HepG2 (cell line): ENCODE measurements at regions not wholly inside any gene's neighbourhood (a gene's known extent, or its start where the extent isn't known, plus 50 kb on each side); places are given as distances from the start of the nearest gene placed in this dataset.

Source experiments
- BCL6 ChIP-seq: IDR thresholded peaks from 2 replicates; pipeline ENCODE4 v1.6.1; 2016; ENCODE audit warnings: missing genetic modification reagents, missing compliant biosample characterization
- ESRRA ChIP-seq: sonication (generic); formaldehyde crosslinking; IDR thresholded peaks from 2 replicates; pipeline ENCODE4 v1.5.1; 2020; ENCODE audit warnings: mild to moderate bottlenecking, low read depth, missing genetic modification reagents
- GZF1 ChIP-seq: sonication (generic); formaldehyde crosslinking; IDR thresholded peaks from 2 replicates; pipeline ENCODE4 v1.5.1; 2020; ENCODE audit warnings: mild to moderate bottlenecking, missing genetic modification reagents
- LCORL ChIP-seq, 2 experiments: fragments of 450-650 bp in 1 of 2; sonication (generic) in 1 of 2; formaldehyde crosslinking in 1 of 2; IDR thresholded peaks; 2 replicates each; pipeline versions ENCODE4 v1.5.0 to v1.6.1; 2017 to 2020; ENCODE audit warnings: antibody characterized with exemption in 1 of 2, missing genetic modification reagents in 1 of 2
- NR2F1 ChIP-seq, 2 experiments: fragments of 450-650 bp in 1 of 2; formaldehyde crosslinking in 1 of 2; IDR thresholded peaks; 2 replicates each; pipeline versions ENCODE4 v1.5.0 to v1.6.1; 2016 to 2020; ENCODE audit warnings: mild to moderate bottlenecking in 1 of 2, missing compliant biosample characterization in 1 of 2, missing genetic modification reagents in 1 of 2, moderate library complexity in 1 of 2
- SOX13 ChIP-seq, 3 experiments: fragments of 450-650 bp in 1 of 3; sonication (generic) in 1 of 3; formaldehyde crosslinking in 1 of 3; IDR thresholded peaks in 2 of 3; conservative IDR thresholded peaks in 1 of 3; 2 replicates each; pipeline versions ENCODE4 v1.5.0 to v1.6.1; 2016 to 2020; ENCODE audit warnings: antibody characterized with exemption in 1 of 3, mild to moderate bottlenecking in 1 of 3, missing compliant biosample characterization in 1 of 3, missing genetic modification reagents in 1 of 3, moderate library complexity in 1 of 3
- SP2 ChIP-seq: sonication (generic); formaldehyde crosslinking; IDR thresholded peaks from 2 replicates; pipeline ENCODE4 v1.5.1; 2020; ENCODE audit warnings: mild to moderate bottlenecking, missing genetic modification reagents
- TCF12 ChIP-seq, 2 experiments: fragments of 450-650 bp in 1 of 2; sonication (generic) in 1 of 2; formaldehyde crosslinking in 1 of 2; IDR thresholded peaks; 2 replicates each; pipeline versions ENCODE4 v1.6.1 to v1.8.0; 2017 to 2022; ENCODE audit warnings: antibody characterized with exemption in 1 of 2, mild to moderate bottlenecking in 1 of 2, missing genetic modification reagents in 1 of 2, moderate library complexity in 1 of 2
- THYN1 ChIP-seq: sonication (generic); formaldehyde crosslinking; IDR thresholded peaks from 2 replicates; pipeline ENCODE4 v1.8.1; 2023; ENCODE audit warnings: low read depth, mild to moderate bottlenecking, moderate library complexity, missing genetic modification reagents, borderline replicate concordance
- ZNF124 ChIP-seq: sonication (generic); formaldehyde crosslinking; IDR thresholded peaks from 2 replicates; pipeline ENCODE4 v1.4.0; 2020; ENCODE audit warnings: missing genetic modification reagents
- ZNF230 ChIP-seq: sonication (generic); formaldehyde crosslinking; IDR thresholded peaks from 2 replicates; pipeline ENCODE4 v1.4.0; 2020; ENCODE audit warnings: mild to moderate bottlenecking, missing genetic modification reagents
- ZNF773 ChIP-seq: sonication (generic); formaldehyde crosslinking; IDR thresholded peaks from 2 replicates; pipeline ENCODE4 v1.4.0; 2020; ENCODE audit warnings: missing genetic modification reagents, borderline replicate concordance
- ZSCAN29 ChIP-seq: sonication (generic); formaldehyde crosslinking; conservative IDR thresholded peaks from 2 replicates; pipeline ENCODE4 v1.4.0; 2020; ENCODE audit warnings: mild to moderate bottlenecking, missing genetic modification reagents
- TF ChIP-seq, protein P1 (sequence below), 2 experiments: IDR thresholded peaks; 2 replicates each; pipeline ENCODE4 v1.6.1; 2011 to 2012; ENCODE audit warnings: low read length in 2 of 2, borderline replicate concordance in 1 of 2, low read depth in 1 of 2, mild to moderate bottlenecking in 1 of 2, moderate library complexity in 1 of 2
- TF ChIP-seq, protein P2 (sequence below): IDR thresholded peaks from 2 replicates; pipeline ENCODE4 v1.4.0; 2020; ENCODE audit warnings: mild to moderate bottlenecking, missing genetic modification reagents
- TF ChIP-seq, protein P3 (sequence below): sonication (generic); formaldehyde crosslinking; IDR thresholded peaks from 2 replicates; pipeline ENCODE4 v1.4.0; 2020; ENCODE audit warnings: missing genetic modification reagents, mild to moderate bottlenecking, borderline replicate concordance

DNA sequence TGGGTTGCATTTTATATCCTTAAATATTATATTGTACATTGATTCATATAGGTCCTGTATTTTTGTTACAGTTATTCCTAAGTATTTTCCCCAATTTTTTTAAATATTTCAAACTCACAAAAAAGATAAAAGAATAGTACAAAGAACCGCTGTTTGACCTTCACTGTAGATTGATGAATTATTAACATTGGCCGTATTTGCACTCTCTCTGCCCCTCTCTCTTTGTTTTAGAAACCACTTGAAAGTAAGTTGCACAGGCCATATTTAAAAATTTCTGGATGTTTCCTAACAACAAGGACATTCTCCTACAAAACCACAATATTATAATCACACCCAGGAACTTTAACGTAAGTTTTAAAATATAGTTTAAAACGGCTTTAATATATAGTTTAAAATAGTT, 72.0 kb upstream of the DUSP22 start (continued):
- TF ChIP-seq NR2F1 (CRISPR knock-in tag; IDR thresholded peaks at IDR 0.05), result peak in 1 of 2 experiments; percentile 10; a peak in 1 of 4 replicates
- TF ChIP-seq, protein P1, sequence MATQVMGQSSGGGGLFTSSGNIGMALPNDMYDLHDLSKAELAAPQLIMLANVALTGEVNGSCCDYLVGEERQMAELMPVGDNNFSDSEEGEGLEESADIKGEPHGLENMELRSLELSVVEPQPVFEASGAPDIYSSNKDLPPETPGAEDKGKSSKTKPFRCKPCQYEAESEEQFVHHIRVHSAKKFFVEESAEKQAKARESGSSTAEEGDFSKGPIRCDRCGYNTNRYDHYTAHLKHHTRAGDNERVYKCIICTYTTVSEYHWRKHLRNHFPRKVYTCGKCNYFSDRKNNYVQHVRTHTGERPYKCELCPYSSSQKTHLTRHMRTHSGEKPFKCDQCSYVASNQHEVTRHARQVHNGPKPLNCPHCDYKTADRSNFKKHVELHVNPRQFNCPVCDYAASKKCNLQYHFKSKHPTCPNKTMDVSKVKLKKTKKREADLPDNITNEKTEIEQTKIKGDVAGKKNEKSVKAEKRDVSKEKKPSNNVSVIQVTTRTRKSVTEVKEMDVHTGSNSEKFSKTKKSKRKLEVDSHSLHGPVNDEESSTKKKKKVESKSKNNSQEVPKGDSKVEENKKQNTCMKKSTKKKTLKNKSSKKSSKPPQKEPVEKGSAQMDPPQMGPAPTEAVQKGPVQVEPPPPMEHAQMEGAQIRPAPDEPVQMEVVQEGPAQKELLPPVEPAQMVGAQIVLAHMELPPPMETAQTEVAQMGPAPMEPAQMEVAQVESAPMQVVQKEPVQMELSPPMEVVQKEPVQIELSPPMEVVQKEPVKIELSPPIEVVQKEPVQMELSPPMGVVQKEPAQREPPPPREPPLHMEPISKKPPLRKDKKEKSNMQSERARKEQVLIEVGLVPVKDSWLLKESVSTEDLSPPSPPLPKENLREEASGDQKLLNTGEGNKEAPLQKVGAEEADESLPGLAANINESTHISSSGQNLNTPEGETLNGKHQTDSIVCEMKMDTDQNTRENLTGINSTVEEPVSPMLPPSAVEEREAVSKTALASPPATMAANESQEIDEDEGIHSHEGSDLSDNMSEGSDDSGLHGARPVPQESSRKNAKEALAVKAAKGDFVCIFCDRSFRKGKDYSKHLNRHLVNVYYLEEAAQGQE (IDR thresholded peaks at IDR 0.05; ENCODE audit: borderline replicate concordance in 1 of 2, low read depth in 1 of 2, low read length in 2 of 2), result no peak
- TF ChIP-seq THYN1 (CRISPR knock-in tag), result no peak
- TF ChIP-seq BCL6 (CRISPR knock-in tag), result no peak
- no peak for TF ChIP-seq ZSCAN29
- no peak for TF ChIP-seq SP2 (CRISPR knock-in tag)
- TF ChIP-seq SOX13 (IDR thresholded peaks at IDR 0.05), result no peak
- TF ChIP-seq SOX13 (CRISPR knock-in tag; conservative IDR thresholded peaks at IDR 0.05 in 1 of 2, IDR thresholded peaks at IDR 0.05 in 1 of 2), result peak in 1 of 2 experiments; percentile 74; a peak in 2 of 4 replicates
- TF ChIP-seq, protein P2, sequence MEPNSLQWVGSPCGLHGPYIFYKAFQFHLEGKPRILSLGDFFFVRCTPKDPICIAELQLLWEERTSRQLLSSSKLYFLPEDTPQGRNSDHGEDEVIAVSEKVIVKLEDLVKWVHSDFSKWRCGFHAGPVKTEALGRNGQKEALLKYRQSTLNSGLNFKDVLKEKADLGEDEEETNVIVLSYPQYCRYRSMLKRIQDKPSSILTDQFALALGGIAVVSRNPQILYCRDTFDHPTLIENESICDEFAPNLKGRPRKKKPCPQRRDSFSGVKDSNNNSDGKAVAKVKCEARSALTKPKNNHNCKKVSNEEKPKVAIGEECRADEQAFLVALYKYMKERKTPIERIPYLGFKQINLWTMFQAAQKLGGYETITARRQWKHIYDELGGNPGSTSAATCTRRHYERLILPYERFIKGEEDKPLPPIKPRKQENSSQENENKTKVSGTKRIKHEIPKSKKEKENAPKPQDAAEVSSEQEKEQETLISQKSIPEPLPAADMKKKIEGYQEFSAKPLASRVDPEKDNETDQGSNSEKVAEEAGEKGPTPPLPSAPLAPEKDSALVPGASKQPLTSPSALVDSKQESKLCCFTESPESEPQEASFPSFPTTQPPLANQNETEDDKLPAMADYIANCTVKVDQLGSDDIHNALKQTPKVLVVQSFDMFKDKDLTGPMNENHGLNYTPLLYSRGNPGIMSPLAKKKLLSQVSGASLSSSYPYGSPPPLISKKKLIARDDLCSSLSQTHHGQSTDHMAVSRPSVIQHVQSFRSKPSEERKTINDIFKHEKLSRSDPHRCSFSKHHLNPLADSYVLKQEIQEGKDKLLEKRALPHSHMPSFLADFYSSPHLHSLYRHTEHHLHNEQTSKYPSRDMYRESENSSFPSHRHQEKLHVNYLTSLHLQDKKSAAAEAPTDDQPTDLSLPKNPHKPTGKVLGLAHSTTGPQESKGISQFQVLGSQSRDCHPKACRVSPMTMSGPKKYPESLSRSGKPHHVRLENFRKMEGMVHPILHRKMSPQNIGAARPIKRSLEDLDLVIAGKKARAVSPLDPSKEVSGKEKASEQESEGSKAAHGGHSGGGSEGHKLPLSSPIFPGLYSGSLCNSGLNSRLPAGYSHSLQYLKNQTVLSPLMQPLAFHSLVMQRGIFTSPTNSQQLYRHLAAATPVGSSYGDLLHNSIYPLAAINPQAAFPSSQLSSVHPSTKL (CRISPR knock-in tag), result peak; percentile 63
- TF ChIP-seq LCORL (IDR thresholded peaks at IDR 0.05), result no peak
- TF ChIP-seq LCORL (CRISPR knock-in tag; IDR thresholded peaks at IDR 0.05), result no peak
- TF ChIP-seq ESRRA, result no peak
- TF ChIP-seq ZNF230 (CRISPR knock-in tag), result no peak
- no peak for TF ChIP-seq TCF12 (IDR thresholded peaks at IDR 0.05)
- no peak for TF ChIP-seq TCF12 (CRISPR knock-in tag; IDR thresholded peaks at IDR 0.05)
- TF ChIP-seq, protein P3, sequence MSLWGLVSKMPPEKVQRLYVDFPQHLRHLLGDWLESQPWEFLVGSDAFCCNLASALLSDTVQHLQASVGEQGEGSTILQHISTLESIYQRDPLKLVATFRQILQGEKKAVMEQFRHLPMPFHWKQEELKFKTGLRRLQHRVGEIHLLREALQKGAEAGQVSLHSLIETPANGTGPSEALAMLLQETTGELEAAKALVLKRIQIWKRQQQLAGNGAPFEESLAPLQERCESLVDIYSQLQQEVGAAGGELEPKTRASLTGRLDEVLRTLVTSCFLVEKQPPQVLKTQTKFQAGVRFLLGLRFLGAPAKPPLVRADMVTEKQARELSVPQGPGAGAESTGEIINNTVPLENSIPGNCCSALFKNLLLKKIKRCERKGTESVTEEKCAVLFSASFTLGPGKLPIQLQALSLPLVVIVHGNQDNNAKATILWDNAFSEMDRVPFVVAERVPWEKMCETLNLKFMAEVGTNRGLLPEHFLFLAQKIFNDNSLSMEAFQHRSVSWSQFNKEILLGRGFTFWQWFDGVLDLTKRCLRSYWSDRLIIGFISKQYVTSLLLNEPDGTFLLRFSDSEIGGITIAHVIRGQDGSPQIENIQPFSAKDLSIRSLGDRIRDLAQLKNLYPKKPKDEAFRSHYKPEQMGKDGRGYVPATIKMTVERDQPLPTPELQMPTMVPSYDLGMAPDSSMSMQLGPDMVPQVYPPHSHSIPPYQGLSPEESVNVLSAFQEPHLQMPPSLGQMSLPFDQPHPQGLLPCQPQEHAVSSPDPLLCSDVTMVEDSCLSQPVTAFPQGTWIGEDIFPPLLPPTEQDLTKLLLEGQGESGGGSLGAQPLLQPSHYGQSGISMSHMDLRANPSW (CRISPR knock-in tag), result no peak
- no peak for TF ChIP-seq ZNF773 (CRISPR knock-in tag)
- no peak for TF ChIP-seq ZNF124 (CRISPR knock-in tag)
- peak; percentile 97 for TF ChIP-seq GZF1 (CRISPR knock-in tag)
